ENCODE measurements at regions not wholly inside any gene's neighbourhood (a gene's known extent, or its start where the extent isn't known, plus 50 kb on each side); places are given as distances from the start of the nearest gene placed in this dataset.

- no peak overlapping the region for H3K27ac ChIP-seq (ENCODE audit: low read length)
- no peak for DNase-seq
- H3K36me3 ChIP-seq (ENCODE audit: control insufficient read depth, insufficient read depth, low read length): no peaks in the 10 kb centered on the region
- peaks cover 3% of the 10 kb centered on the region for H3K27me3 ChIP-seq (ENCODE audit: control insufficient read depth, insufficient read depth, low read length)
- H3K4me3 ChIP-seq (ENCODE audit: low read length): no peak overlapping the region
- H3K9me3 ChIP-seq (replicated peaks; ENCODE audit: control insufficient read depth, low read depth, low read length): no peaks in the 10 kb centered on the region
- H3K4me1 ChIP-seq (ENCODE audit: control insufficient read depth, insufficient read depth, low read length): peaks cover 14% of the 10 kb centered on the region
- 80% methylated on average over 7 of the region's 7 CpGs for WGBS (ENCODE audit: insufficient coverage)
Observed at GRCh38 chr20:25135031-25135430, 53.1 kb upstream of the VSX1 start.

DNA sequence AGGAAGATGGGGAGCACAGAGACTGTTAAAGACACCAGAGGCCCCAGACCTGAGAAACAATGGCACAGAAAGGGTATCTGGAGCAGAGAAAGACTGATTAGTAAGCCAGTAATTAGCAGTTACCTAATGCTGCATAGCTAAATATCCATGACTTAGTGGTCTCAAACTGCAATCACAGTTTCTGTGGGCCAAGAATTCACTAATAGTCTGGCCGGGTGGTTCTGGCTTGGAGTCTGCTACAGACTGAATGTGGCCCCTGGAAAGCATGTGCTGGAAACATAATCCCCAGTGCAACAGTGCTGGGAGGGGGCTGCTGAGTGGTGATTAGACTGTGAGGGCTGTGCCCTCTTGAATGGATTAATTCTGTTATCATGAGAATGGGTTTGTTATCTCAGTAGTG is 54.1 kb upstream of the VSX1 start:
- WGBS (ENCODE audit: insufficient coverage): no CpG with 5 or more reads among the region's 1 CpG
- peaks cover 14% of the 10 kb centered on the region for H3K4me1 ChIP-seq (ENCODE audit: control insufficient read depth, insufficient read depth, low read length)
- no peak for DNase-seq

DNA sequence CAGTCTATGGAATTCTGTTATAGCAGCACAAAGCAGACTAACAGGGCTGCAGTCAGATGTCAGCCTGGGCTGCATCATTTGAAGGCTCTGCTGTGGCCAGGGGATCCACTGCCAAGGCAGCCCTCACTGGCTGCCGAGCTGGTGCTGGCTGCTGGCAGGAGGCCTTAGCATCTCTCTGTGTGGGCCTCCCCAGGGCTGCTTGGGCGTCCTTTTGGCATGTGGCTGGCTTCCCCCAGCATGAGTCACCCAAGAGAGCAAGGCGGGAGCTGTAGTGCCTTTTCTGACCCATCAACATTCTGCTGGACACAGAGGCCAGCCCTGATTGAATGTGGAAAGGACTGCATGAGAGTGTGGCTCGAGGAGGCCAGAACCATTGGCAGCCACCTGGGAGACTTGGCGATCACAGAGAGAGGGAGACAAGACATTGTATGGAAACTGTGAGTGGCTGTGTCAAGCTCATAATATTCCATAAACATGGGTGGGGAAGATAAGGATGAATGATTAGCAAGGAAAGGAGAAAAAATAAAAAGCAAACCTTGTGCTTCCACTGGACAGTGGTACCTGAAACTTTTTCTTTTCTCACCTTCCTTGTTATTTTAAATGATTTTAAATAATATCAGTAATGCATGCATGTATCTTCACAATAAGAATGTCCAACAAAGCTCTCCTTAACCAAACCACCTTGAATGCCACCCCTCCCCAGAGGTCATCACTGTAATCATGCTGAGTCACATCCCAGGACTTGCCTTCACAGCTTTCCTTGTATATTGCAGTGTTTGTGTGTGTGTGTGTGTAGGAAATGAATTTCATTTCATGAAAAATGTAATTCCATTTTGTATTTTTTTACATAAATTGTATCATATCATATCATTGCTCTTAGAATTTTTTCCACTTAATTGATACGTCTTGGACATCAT is 55.0 kb upstream of the VSX1 start:
- Histone ChIP-seq H3K4me3 (ENCODE audit: low read length) (no peak overlapping the region), H3K9me3 (replicated peaks; ENCODE audit: control insufficient read depth, low read depth, low read length) (no peaks in the 10 kb centered on the region), H3K27ac (ENCODE audit: low read length) (no peak overlapping the region), H3K36me3 (ENCODE audit: control insufficient read depth, insufficient read depth, low read length) (no peaks in the 10 kb centered on the region), H3K4me1 (ENCODE audit: control insufficient read depth, insufficient read depth, low read length) (peaks cover 14% of the 10 kb centered on the region), H3K27me3 (ENCODE audit: control insufficient read depth, insufficient read depth, low read length) (peaks cover 12% of the 10 kb centered on the region)
- peak; percentile 60 for DNase-seq
- WGBS (ENCODE audit: insufficient coverage): 46% methylated on average over 3 of the region's 6 CpGs

More for the DNA sequence above, 54.1 kb upstream of the VSX1 start:
- Histone ChIP-seq H3K9me3 (replicated peaks; ENCODE audit: control insufficient read depth, low read depth, low read length) (no peaks in the 10 kb centered on the region), H3K27ac (ENCODE audit: low read length) (no peak overlapping the region), H3K4me3 (ENCODE audit: low read length) (no peak overlapping the region), H3K36me3 (ENCODE audit: control insufficient read depth, insufficient read depth, low read length) (no peaks in the 10 kb centered on the region), H3K27me3 (ENCODE audit: control insufficient read depth, insufficient read depth, low read length) (peaks cover 8% of the 10 kb centered on the region)

DNA sequence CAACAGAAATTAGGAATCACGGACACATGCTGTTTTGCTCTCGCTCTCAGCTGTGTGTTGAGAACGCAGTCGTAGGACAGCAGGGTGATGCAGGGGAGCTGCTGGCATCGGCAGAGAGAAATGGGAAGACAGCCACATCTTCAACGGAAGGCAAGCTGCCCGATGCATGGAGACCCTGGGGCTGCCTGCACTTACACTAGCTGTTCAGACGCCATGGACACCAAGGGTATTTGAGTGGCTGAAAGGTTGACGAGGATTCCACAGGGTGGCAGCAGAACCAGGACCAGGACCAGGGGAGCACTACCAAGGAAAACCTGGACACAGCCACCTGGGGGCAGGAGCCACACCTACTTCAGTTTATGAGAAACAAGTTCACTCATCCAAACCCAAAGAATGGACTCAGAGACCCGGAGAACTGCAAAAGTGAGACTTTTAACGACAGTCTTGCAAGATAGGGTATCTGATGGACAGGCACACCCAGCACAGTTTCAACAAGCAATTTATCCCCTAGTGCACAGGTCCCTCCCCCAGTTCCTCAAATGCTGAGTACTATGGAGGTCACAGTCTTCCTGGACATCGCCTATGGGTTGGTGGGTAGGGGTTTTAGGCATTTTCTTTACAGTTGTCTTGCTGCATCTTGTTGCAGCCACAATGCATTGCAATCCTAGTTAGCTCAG is 56.3 kb upstream of the ENTPD6 start:
- peaks cover 14% of the 10 kb centered on the region for H3K4me1 ChIP-seq (ENCODE audit: control insufficient read depth, insufficient read depth, low read length)
- DNase-seq: no peak
- no peaks in the 10 kb centered on the region for H3K9me3 ChIP-seq (replicated peaks; ENCODE audit: control insufficient read depth, low read depth, low read length)
- WGBS (ENCODE audit: insufficient coverage): 65% methylated on average over 8 of the region's 12 CpGs
- H3K4me3 ChIP-seq (ENCODE audit: low read length): no peak overlapping the region
- peaks cover 18% of the 10 kb centered on the region for H3K27me3 ChIP-seq (ENCODE audit: control insufficient read depth, insufficient read depth, low read length)
- no peak overlapping the region for H3K27ac ChIP-seq (ENCODE audit: low read length)
- H3K36me3 ChIP-seq (ENCODE audit: control insufficient read depth, insufficient read depth, low read length): no peaks in the 10 kb centered on the region

GRCh38 chr20:25140968-25141367 is 54.5 kb upstream of the ENTPD6 start:
- no peaks in the 10 kb centered on the region for H3K36me3 ChIP-seq (ENCODE audit: control insufficient read depth, insufficient read depth, low read length)
- no peaks in the 10 kb centered on the region for H3K9me3 ChIP-seq (replicated peaks; ENCODE audit: control insufficient read depth, low read depth, low read length)
- DNase-seq: no peak
- 94% methylated on average over 5 of the region's 5 CpGs for WGBS (ENCODE audit: insufficient coverage)
- peaks cover 8% of the 10 kb centered on the region for H3K4me1 ChIP-seq (ENCODE audit: control insufficient read depth, insufficient read depth, low read length)
- no peak overlapping the region for H3K27ac ChIP-seq (ENCODE audit: low read length)
- peaks cover 18% of the 10 kb centered on the region for H3K27me3 ChIP-seq (ENCODE audit: control insufficient read depth, insufficient read depth, low read length)
- H3K4me3 ChIP-seq (ENCODE audit: low read length): no peak overlapping the region

DNA sequence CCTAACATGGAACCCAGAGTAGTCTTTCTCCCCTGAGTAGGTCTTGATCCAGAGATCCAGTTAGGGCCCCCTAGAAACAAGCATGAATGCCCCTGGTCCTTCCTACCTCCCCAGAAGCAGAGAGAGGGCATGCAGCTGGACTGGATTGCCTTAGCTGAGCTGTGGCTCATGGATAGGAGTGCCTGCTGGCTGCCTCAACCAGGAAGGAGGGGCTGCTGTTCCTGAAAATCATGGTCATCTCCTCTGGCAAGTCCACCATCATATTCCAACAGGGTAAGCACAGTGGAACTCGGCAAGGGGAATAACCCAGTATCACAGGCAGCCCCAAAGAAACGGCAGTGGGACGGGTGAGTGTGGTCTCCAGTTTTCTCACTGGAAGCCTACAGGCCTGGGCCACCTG is 53.1 kb upstream of the ENTPD6 start:
- H3K4me3 ChIP-seq (ENCODE audit: low read length): no peak overlapping the region
- DNase-seq: no peak
- H3K36me3 ChIP-seq (ENCODE audit: control insufficient read depth, insufficient read depth, low read length): no peaks in the 10 kb centered on the region
- H3K4me1 ChIP-seq (ENCODE audit: control insufficient read depth, insufficient read depth, low read length): no peaks in the 10 kb centered on the region
- H3K9me3 ChIP-seq (replicated peaks; ENCODE audit: control insufficient read depth, low read depth, low read length): no peaks in the 10 kb centered on the region
- 56% methylated on average over 2 of the region's 3 CpGs for WGBS (ENCODE audit: insufficient coverage)
- no peak overlapping the region for H3K27ac ChIP-seq (ENCODE audit: low read length)
- peaks cover 28% of the 10 kb centered on the region for H3K27me3 ChIP-seq (ENCODE audit: control insufficient read depth, insufficient read depth, low read length)

DNA sequence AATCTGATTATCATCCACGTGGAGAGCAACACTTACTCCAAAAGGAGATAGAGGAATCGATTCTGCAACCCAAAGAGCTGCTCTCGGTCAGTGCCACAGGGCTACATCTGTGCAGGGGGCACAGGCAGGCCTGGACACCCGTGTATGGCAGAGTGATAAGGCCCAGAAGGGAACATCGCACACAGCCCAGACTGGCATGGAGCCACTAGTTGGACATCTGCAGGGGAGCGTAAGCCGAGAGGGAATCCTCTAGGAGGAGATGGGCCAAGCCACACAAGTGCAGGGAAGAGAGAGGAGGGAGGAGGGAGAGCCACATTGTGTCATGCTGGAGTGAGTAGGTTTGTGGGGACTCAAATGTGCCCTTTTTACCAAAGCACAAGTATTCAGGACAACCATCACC is 50.4 kb upstream of the ENTPD6 start:
- no peak overlapping the region for H3K27ac ChIP-seq (ENCODE audit: low read length)
- H3K4me3 ChIP-seq (ENCODE audit: low read length): no peak overlapping the region
- peak; percentile 64 for DNase-seq
- WGBS (ENCODE audit: insufficient coverage): 57% methylated on average over 7 of the region's 7 CpGs
- no peaks in the 10 kb centered on the region for H3K9me3 ChIP-seq (replicated peaks; ENCODE audit: control insufficient read depth, low read depth, low read length)
- H3K27me3 ChIP-seq (ENCODE audit: control insufficient read depth, insufficient read depth, low read length): peaks cover 49% of the 10 kb centered on the region
- peaks cover 16% of the 10 kb centered on the region for H3K4me1 ChIP-seq (ENCODE audit: control insufficient read depth, insufficient read depth, low read length)
- no peaks in the 10 kb centered on the region for H3K36me3 ChIP-seq (ENCODE audit: control insufficient read depth, insufficient read depth, low read length)

Measured in muscle of leg (tissue), 3 donors.